GM23338 (cell line): ENCODE measurements at regions not wholly inside any gene's neighbourhood (a gene's known extent, or its start where the extent isn't known, plus 50 kb on each side); places are given as distances from the start of the nearest gene placed in this dataset.

Experiments
- ATAC-seq: fragments of 200-7000 bp; cut with Tn5 transposase; 3 replicates; pipeline ENCODE4 v1.9.1; 2020
- DNase-seq: peaks from one replicate; pipeline ENCODE4 v3.0.0-alpha.2; 2015; ENCODE audit warnings: low spot score
- H2AFZ ChIP-seq: fragments of 200-600 bp; sonication (generic); 2 replicates; pipeline ENCODE4 v1.8.0; 2016; ENCODE audit warnings: antibody characterized with exemption, mild to moderate bottlenecking, moderate library complexity
- H3F3A ChIP-seq: fragments of 200-600 bp; sonication (generic); replicated peaks from 2 replicates; pipeline ENCODE4 v1.8.0; 2017; ENCODE audit warnings: antibody characterized with exemption, mixed run types, low read depth
- H3K27ac ChIP-seq: fragments of 200-600 bp; sonication (generic); 2 replicates; pipeline ENCODE4 v1.6.1; 2016; ENCODE audit warnings: low read depth
- H3K27me3 ChIP-seq: fragments of 200-600 bp; sonication (generic); 2 replicates; pipeline ENCODE4 v1.8.0; 2016; ENCODE audit warnings: mild to moderate bottlenecking, mixed run types, moderate library complexity; ENCODE audit not compliant: insufficient read depth
- H3K36me3 ChIP-seq: fragments of 200-600 bp; sonication (generic); 2 replicates; pipeline ENCODE4 v1.8.0; 2016; ENCODE audit warnings: mild to moderate bottlenecking; ENCODE audit not compliant: insufficient read depth
- H3K4me1 ChIP-seq: fragments of 200-600 bp; sonication (generic); 2 replicates; pipeline ENCODE4 v1.8.0; 2016; ENCODE audit warnings: mild to moderate bottlenecking, moderate library complexity; ENCODE audit not compliant: insufficient read depth
- H3K4me2 ChIP-seq: fragments of 200-600 bp; sonication (generic); 2 replicates; pipeline ENCODE4 v1.7.1; 2017; ENCODE audit warnings: mixed run types
- H3K4me3 ChIP-seq: fragments of 200-600 bp; sonication (generic); 2 replicates; pipeline ENCODE4 v1.6.1; 2016; ENCODE audit warnings: mixed run types
- H3K79me2 ChIP-seq: fragments of 200-600 bp; sonication (generic); replicated peaks from 2 replicates; pipeline ENCODE4 v1.8.0; 2017; ENCODE audit warnings: mild to moderate bottlenecking; ENCODE audit not compliant: insufficient read depth
- H3K9me2 ChIP-seq: fragments of 200-600 bp; sonication (generic); 2 replicates; pipeline ENCODE4 v1.8.0; 2017; ENCODE audit not compliant: insufficient read depth
- H4K20me1 ChIP-seq: fragments of 200-600 bp; sonication (generic); replicated peaks from 2 replicates; pipeline ENCODE4 v1.8.0; 2017; ENCODE audit warnings: mild to moderate bottlenecking; ENCODE audit not compliant: insufficient read depth
- H3K27ac Mint-ChIP-seq: 2 replicates; pipeline ENCODE4 v1.8.0; 2020; ENCODE audit warnings: inconsistent platforms, mild to moderate bottlenecking, moderate library complexity, mixed read lengths
- H3K27me3 Mint-ChIP-seq: 3 replicates; pipeline ENCODE4 v1.8.0; 2022; ENCODE audit warnings: low read depth, mild to moderate bottlenecking, moderate library complexity, mixed read lengths, inconsistent platforms; ENCODE audit not compliant: insufficient read depth, poor library complexity
- H3K36me3 Mint-ChIP-seq: 3 replicates; pipeline ENCODE4 v1.8.0; 2021; ENCODE audit warnings: low read depth, mild to moderate bottlenecking, inconsistent platforms, moderate library complexity, mixed read lengths
- H3K4me1 Mint-ChIP-seq: 3 replicates; pipeline ENCODE4 v1.8.0; 2020; ENCODE audit warnings: mild to moderate bottlenecking, inconsistent platforms, mixed read lengths
- H3K4me3 Mint-ChIP-seq: 3 replicates; pipeline ENCODE4 v1.8.0; 2021; ENCODE audit warnings: moderate library complexity, mild to moderate bottlenecking, inconsistent platforms, mixed read lengths
- H3K9me3 Mint-ChIP-seq: 3 replicates; pipeline ENCODE4 v1.8.0; 2020; ENCODE audit warnings: moderate library complexity, mild to moderate bottlenecking, inconsistent platforms, mixed read lengths
- CREB1 ChIP-seq: fragments of 250-450 bp; sonication (Bioruptor Pico); IDR thresholded peaks from 2 replicates; pipeline ENCODE4 v1.5.0; 2020; ENCODE audit warnings: low read depth, mild to moderate bottlenecking, moderate library complexity
- CTCF ChIP-seq, 2 experiments: fragments of 200-600 bp in 1 of 2; sonication (generic) in 1 of 2; conservative IDR thresholded peaks; 2 replicates each; pipeline versions ENCODE4 v1.5.1 to v1.6.1; 2016 to 2017; ENCODE audit warnings: antibody characterized with exemption in 2 of 2, low read depth in 2 of 2, mild to moderate bottlenecking in 2 of 2, moderate library complexity in 1 of 2
- EZH2 ChIP-seq: fragments of 200-600 bp; sonication (generic); IDR thresholded peaks from one replicate; pipeline ENCODE4 v1.8.0; 2017; ENCODE audit warnings: antibody characterized with exemption, mild to moderate bottlenecking, low read depth; ENCODE audit not compliant: unreplicated experiment
- JUNB ChIP-seq: IDR thresholded peaks from one replicate; pipeline ENCODE4 v1.6.1; 2016; ENCODE audit warnings: antibody characterized with exemption; ENCODE audit not compliant: unreplicated experiment
- NANOG ChIP-seq: IDR thresholded peaks from 2 replicates; pipeline ENCODE4 v1.6.1; 2016; ENCODE audit warnings: antibody characterized with exemption, borderline replicate concordance
- POLR2AphosphoS5 ChIP-seq: IDR thresholded peaks from 2 replicates; pipeline ENCODE4 v1.6.1; 2016; ENCODE audit warnings: antibody characterized with exemption, low read depth
- REST ChIP-seq: IDR thresholded peaks from one replicate; pipeline ENCODE4 v1.6.1; 2018; ENCODE audit warnings: antibody characterized with exemption; ENCODE audit not compliant: unreplicated experiment
- STAT1 ChIP-seq: IDR thresholded peaks from one replicate; pipeline ENCODE4 v1.6.1; 2016; ENCODE audit warnings: antibody characterized with exemption; ENCODE audit not compliant: unreplicated experiment
- ZNF114 ChIP-seq: fragments of 250-450 bp; sonication (Bioruptor Pico); IDR thresholded peaks from 2 replicates; pipeline ENCODE4 v1.5.0; 2020; ENCODE audit warnings: mild to moderate bottlenecking, moderate library complexity
- ZNF331 ChIP-seq: fragments of 250-450 bp; sonication (Bioruptor Pico); IDR thresholded peaks from 2 replicates; pipeline ENCODE4 v1.5.0; 2020; ENCODE audit warnings: low read depth, mild to moderate bottlenecking, moderate library complexity
- ZNF462 ChIP-seq: fragments of 250-450 bp; sonication (Bioruptor Pico); IDR thresholded peaks from 2 replicates; pipeline ENCODE4 v1.5.0; 2020; ENCODE audit warnings: mild to moderate bottlenecking, moderate library complexity

- TF ChIP-seq CTCF (conservative IDR thresholded peaks at IDR 0.05; ENCODE audit: low read depth in 2 of 2) (no peak), JUNB (no peak)
Observed at GRCh38 chr18:78924786-78925540, 54.7 kb upstream of the SALL3 start (continued).

GRCh38 chr18:78925557-78926242, 53.9 kb upstream of the SALL3 start:
- no peaks in the 10 kb centered on the region for H3K79me2 ChIP-seq
- Mint-ChIP-seq H3K4me1 (no peaks in the 10 kb centered on the region), H3K4me3 (no peak overlapping the region), H3K36me3 (peaks cover 31% of the 10 kb centered on the region; the same call in 2 of the 3 replicates), H3K27me3 (peaks cover 2% of the 10 kb centered on the region), H3K9me3 (peaks cover 78% of the 10 kb centered on the region; the same call in 2 of the 3 replicates), H3K27ac (no peak overlapping the region)
- no peak overlapping the region for H3K4me3 ChIP-seq
- no peak for ATAC-seq
- H3F3A ChIP-seq = no peaks in the 10 kb centered on the region
- H2AFZ ChIP-seq = 0 out of 2 replicates have a peak overlapping the region, but pooled peaks have one; percentile 63
- no peak for DNase-seq
- H3K36me3 ChIP-seq = no peaks in the 10 kb centered on the region
- H3K27ac ChIP-seq = no peak overlapping the region
- H3K4me1 ChIP-seq = no peaks in the 10 kb centered on the region
- H3K27me3 ChIP-seq = no peaks in the 10 kb centered on the region
- no peaks in the 10 kb centered on the region for H4K20me1 ChIP-seq
- no peak overlapping the region for H3K4me2 ChIP-seq
- no peaks in the 10 kb centered on the region for H3K9me2 ChIP-seq
- TF ChIP-seq ZNF114 (CRISPR knock-in tag) (no peak), ZNF462 (CRISPR knock-in tag) (no peak), ZNF331 (CRISPR knock-in tag) (no peak), CREB1 (CRISPR knock-in tag) (no peak), STAT1 (no peak), NANOG (no peak), JUNB (no peak), POLR2AphosphoS5 (no peak), REST (no peak), EZH2 (no peak)
